ENCODE measurements at regions not wholly inside any gene's neighbourhood (a gene's known extent, or its start where the extent isn't known, plus 50 kb on each side); places are given as distances from the start of the nearest gene placed in this dataset.

- DNase-seq (ENCODE audit: extremely low read depth in 1 of 4, low spot score in 3 of 4) (no peak), ATAC-seq (no peak), FAIRE-seq (no peak)
- H3K36me3 ChIP-seq (ENCODE audit: control insufficient read depth, insufficient read depth, low read length), result no peaks in the 10 kb centered on the region
- no peak overlapping the region for H3K27ac ChIP-seq (ENCODE audit: extremely low read depth, low read depth, low read length)
- intact Hi-C loops (cut with micrococcal nuclease) (no loop called here), in situ Hi-C loops (cut with MboI) (no loop called here)
- ChIA-PET POLR2A (no interaction called here), CTCF (ENCODE audit: low intra/inter-chr PET ratio) (no interaction called here)
- no peaks in the 10 kb centered on the region; a peak in 1 of 5 replicates for H3K27me3 ChIP-seq (ENCODE audit: control insufficient read depth in 2 of 2, insufficient read depth in 2 of 2, low read length in 2 of 2)
- no peak overlapping the region for H3K4me3 ChIP-seq
- no peaks in the 10 kb centered on the region for H3K9me1 ChIP-seq (ENCODE audit: control insufficient read depth, insufficient read depth, low read length)
- TF ChIP-seq FOXK2 (conservative IDR thresholded peaks at IDR 0.05 in 1 of 2, IDR thresholded peaks at IDR 0.05 in 1 of 2; ENCODE audit: low read depth in 2 of 2), result no peak
- no peak for TF ChIP-seq ZNF395 (CRISPR knock-in tag; IDR thresholded peaks at IDR 0.05)
- no peak for TF ChIP-seq NR1H2 (CRISPR knock-in tag; IDR thresholded peaks at IDR 0.05)
- no peak for TF ChIP-seq ZNF212 (CRISPR knock-in tag; IDR thresholded peaks at IDR 0.05)
- TF ChIP-seq ZNF561 (CRISPR knock-in tag; conservative IDR thresholded peaks at IDR 0.05), result no peak
- no peak for TF ChIP-seq FOXJ3 (CRISPR knock-in tag; IDR thresholded peaks at IDR 0.05)
- no peak for TF ChIP-seq MLX (CRISPR knock-in tag; conservative IDR thresholded peaks at IDR 0.05)
- no peak for TF ChIP-seq ZNF695 (CRISPR knock-in tag; IDR thresholded peaks at IDR 0.05)
- TF ChIP-seq MCM7 (IDR thresholded peaks at IDR 0.05), result no peak
- TF ChIP-seq HEY1 (CRISPR knock-in tag; IDR thresholded peaks at IDR 0.05; ENCODE audit: borderline replicate concordance), result no peak
- TF ChIP-seq BHLHE40 (IDR thresholded peaks at IDR 0.05; ENCODE audit: low read length), result no peak
- TF ChIP-seq FOXA3 (CRISPR knock-in tag; conservative IDR thresholded peaks at IDR 0.05 in 1 of 2, IDR thresholded peaks at IDR 0.05 in 1 of 2), result no peak
- no peak for TF ChIP-seq NBN (IDR thresholded peaks at IDR 0.05; ENCODE audit: low read depth)
- no peak for TF ChIP-seq ZNF280A (IDR thresholded peaks at IDR 0.05; ENCODE audit: low read depth, partially characterized antibody)
- TF ChIP-seq ZBTB7A (IDR thresholded peaks at IDR 0.05; ENCODE audit: borderline replicate concordance, control insufficient read depth, low read depth, low read length), result no peak
- TF ChIP-seq ZNF347 (CRISPR knock-in tag; IDR thresholded peaks at IDR 0.05; ENCODE audit: low read depth), result no peak
- TF ChIP-seq DDX20 (tag; IDR thresholded peaks at IDR 0.05; ENCODE audit: low read depth), result no peak
- H3K4me1 ChIP-seq (replicated peaks in 1 of 2; ENCODE audit: control insufficient read depth in 2 of 2, insufficient read depth in 2 of 2, low read length in 2 of 2), result no peaks in the 10 kb centered on the region
- BruUV-seq (replicated peaks), result no TSS peak
- H3K79me2 ChIP-seq (ENCODE audit: control insufficient read depth, insufficient read depth, low read length), result no peaks in the 10 kb centered on the region
- WGBS (ENCODE audit: insufficient coverage, low coverage, missing lambda C conversion rate), result 3% methylated on average over 5 of the region's 5 CpGs
- no peak overlapping the region for H3K4me2 ChIP-seq (ENCODE audit: insufficient read depth, low read length)
- H3K9ac ChIP-seq (ENCODE audit: insufficient read depth in 1 of 2, low read depth in 2 of 2, low read length in 2 of 2), result no peak overlapping the region
- no peak overlapping the region for H2AFZ ChIP-seq (ENCODE audit: low read depth, low read length)
- H4K20me1 ChIP-seq (replicated peaks; ENCODE audit: control insufficient read depth, insufficient read depth, low read length), result no peaks in the 10 kb centered on the region
- H3K9me3 ChIP-seq (replicated peaks; ENCODE audit: control insufficient read depth, insufficient read depth, low read depth, low read length), result no peaks in the 10 kb centered on the region
These were observed 88.2 kb upstream of the IMMP2L start for GRCh38 chr7:111650456-111650999.
